Neural crest cell (in vitro differentiated cells): ENCODE measurements at regions not wholly inside any gene's neighbourhood (a gene's known extent, or its start where the extent isn't known, plus 50 kb on each side); places are given as distances from the start of the nearest gene placed in this dataset.

ENCODE experiments used
- DNase-seq: peaks from one replicate; pipeline ENCODE4 v3.0.0; 2021; ENCODE audit warnings: low read depth, mixed read lengths, low spot score
- H3K27ac Mint-ChIP-seq: one replicate; pipeline ENCODE4 v1.8.0; 2021; ENCODE audit warnings: mild to moderate bottlenecking, mixed read lengths; ENCODE audit not compliant: unreplicated experiment
- H3K27me3 Mint-ChIP-seq: 2 replicates; pipeline ENCODE4 v1.8.0; 2021; ENCODE audit warnings: low read depth, mild to moderate bottlenecking, mixed read lengths
- H3K36me3 Mint-ChIP-seq: 2 replicates; pipeline ENCODE4 v1.8.0; 2021; ENCODE audit warnings: low read depth, mild to moderate bottlenecking, mixed read lengths
- H3K4me1 Mint-ChIP-seq: 2 replicates; pipeline ENCODE4 v1.8.0; 2021; ENCODE audit warnings: mixed read lengths
- H3K4me3 Mint-ChIP-seq: one replicate; pipeline ENCODE4 v1.8.0; 2021; ENCODE audit warnings: mild to moderate bottlenecking, mixed read lengths
- H3K9me3 Mint-ChIP-seq: 2 replicates; pipeline ENCODE4 v1.8.0; 2021; ENCODE audit warnings: mixed read lengths
- CTCF ChIP-seq: fragments of 200-600 bp; sonication (generic); conservative IDR thresholded peaks from 2 replicates; pipeline ENCODE4 v1.5.0; 2021; ENCODE audit warnings: antibody characterized with exemption, mild to moderate bottlenecking

GRCh38 chr2:185144159-185144919 lies 546.0 kb downstream of the ZNF804A start:
- no peaks in the 10 kb centered on the region for H3K27me3 Mint-ChIP-seq
- no peaks in the 10 kb centered on the region for H3K36me3 Mint-ChIP-seq
- no peak for DNase-seq
- H3K9me3 Mint-ChIP-seq, result peaks cover 6% of the 10 kb centered on the region
- TF ChIP-seq CTCF, result no peak
- H3K4me3 Mint-ChIP-seq, result no peak overlapping the region
- no peak overlapping the region for H3K27ac Mint-ChIP-seq
- H3K4me1 Mint-ChIP-seq, result no peaks in the 10 kb centered on the region

GRCh38 chr2:185145316-185146121 lies 547.2 kb downstream of the ZNF804A start:
- no peak overlapping the region for H3K4me3 Mint-ChIP-seq
- H3K27me3 Mint-ChIP-seq, result no peaks in the 10 kb centered on the region
- peaks cover 4% of the 10 kb centered on the region for H3K9me3 Mint-ChIP-seq
- no peak for DNase-seq
- TF ChIP-seq CTCF, result no peak
- H3K36me3 Mint-ChIP-seq, result no peaks in the 10 kb centered on the region
- no peaks in the 10 kb centered on the region for H3K4me1 Mint-ChIP-seq
- no peak overlapping the region for H3K27ac Mint-ChIP-seq

GRCh38 chr2:185147361-185147760 lies 549.0 kb downstream of the ZNF804A start:
- no peak for TF ChIP-seq CTCF
- DNase-seq, result no peak
- Mint-ChIP-seq H3K4me1 (no peaks in the 10 kb centered on the region), H3K9me3 (no peaks in the 10 kb centered on the region), H3K4me3 (no peak overlapping the region), H3K27ac (no peak overlapping the region), H3K36me3 (no peaks in the 10 kb centered on the region), H3K27me3 (no peaks in the 10 kb centered on the region)

- Mint-ChIP-seq H3K4me1 (no peaks in the 10 kb centered on the region), H3K36me3 (no peaks in the 10 kb centered on the region), H3K9me3 (no peaks in the 10 kb centered on the region), H3K27me3 (no peaks in the 10 kb centered on the region), H3K4me3 (no peak overlapping the region), H3K27ac (no peak overlapping the region)
- no peak for TF ChIP-seq CTCF
- DNase-seq, result no peak
Measured at GRCh38 chr2:185152186-185152585, 553.9 kb downstream of the ZNF804A start.

GRCh38 chr2:185161701-185162100 lies 563.4 kb downstream of the ZNF804A start:
- TF ChIP-seq CTCF, result no peak
- Mint-ChIP-seq H3K9me3 (peaks cover 5% of the 10 kb centered on the region), H3K27ac (no peak overlapping the region), H3K36me3 (no peaks in the 10 kb centered on the region), H3K4me1 (no peaks in the 10 kb centered on the region), H3K27me3 (no peaks in the 10 kb centered on the region), H3K4me3 (no peak overlapping the region)
- DNase-seq, result no peak
